GM19438 (cell line): ENCODE measurements at regions not wholly inside any gene's neighbourhood (a gene's known extent, or its start where the extent isn't known, plus 50 kb on each side); places are given as distances from the start of the nearest gene placed in this dataset.

Source experiments
- ATAC-seq: cut with Tn5 transposase; IDR thresholded peaks from one replicate; pipeline ENCODE4 v1.9.1; 2021; ENCODE audit warnings: low read depth; ENCODE audit not compliant: unreplicated experiment

DNA sequence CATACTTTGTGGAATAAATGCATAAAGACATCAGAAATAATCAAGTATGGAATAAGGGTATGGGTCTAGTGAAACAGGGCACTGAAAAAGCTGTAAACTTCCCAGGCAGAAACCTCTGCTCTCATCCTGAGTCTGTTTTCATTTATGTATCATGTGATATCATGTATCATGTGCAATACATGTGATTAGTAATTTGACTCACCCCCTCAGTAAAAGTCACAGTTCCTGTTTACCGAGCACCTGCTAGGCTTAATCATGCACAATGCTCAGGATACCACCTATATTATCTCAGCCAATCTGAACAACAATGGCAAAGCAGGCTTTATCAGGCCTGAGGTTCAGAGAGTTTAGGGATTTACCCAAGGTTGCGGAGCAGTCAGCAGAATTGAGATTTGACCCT, 250.6 kb upstream of the TENM4 start:
- no peak for ATAC-seq

DNA sequence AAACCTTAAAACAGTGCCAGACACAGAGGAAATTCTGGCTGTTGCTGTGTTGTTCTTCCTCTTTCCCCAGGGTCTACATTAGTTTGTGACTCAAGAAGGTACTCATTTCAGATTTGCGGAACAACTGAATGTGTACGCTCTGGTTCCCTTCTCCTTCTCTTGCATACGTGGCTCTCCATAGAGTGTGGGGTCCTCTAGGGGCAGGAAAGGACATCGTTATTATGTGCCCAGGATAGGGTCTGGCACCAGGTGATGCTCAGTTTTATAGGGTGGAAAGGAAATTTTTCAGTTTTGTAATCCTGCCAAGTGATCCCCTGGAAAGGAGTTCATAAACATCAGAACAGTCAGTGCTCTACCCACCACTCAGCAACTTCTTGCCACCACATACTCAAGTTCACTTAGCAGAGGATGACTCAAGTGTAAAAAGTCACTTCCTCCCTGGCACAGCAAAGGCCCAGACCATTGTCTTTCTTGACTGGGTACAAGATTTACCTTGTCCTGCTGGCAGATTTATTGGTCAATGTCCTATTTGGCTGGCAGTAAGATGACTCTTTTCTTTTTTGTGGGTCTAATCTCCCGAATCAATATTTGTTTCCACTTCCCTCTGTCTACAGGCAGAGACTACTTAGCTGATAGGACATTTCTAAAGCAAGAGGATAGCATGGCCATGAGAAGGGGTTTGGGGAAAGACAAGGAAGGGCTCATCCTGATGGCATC, 246.0 kb upstream of the TENM4 start:
- no peak for ATAC-seq

GRCh38 chr11:79683930-79684329, 243.1 kb upstream of the TENM4 start:
- ATAC-seq: no peak

- no peak for ATAC-seq
Observed at GRCh38 chr11:79678780-79679452, 238.1 kb upstream of the TENM4 start.

DNA sequence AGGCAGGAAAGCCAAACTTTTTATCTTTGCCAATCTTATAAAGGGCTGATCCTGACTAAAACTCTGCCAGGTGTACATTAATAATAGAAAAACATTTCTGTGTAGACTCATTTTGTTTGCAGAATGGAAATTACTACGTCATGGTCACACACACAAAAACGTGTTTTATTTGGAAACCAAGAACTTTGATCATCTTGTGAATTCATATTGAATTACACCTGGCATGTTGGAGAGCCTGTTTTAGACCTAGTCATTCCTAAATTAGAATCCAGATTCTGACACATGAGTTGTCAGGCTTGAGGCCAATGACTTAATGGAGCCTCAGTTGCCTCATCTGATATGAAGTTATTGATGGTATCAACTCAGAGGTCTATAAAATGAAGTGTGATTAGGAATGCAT, 235.6 kb upstream of the TENM4 start:
- no peak for ATAC-seq

- no peak for ATAC-seq
Observed at GRCh38 chr11:79675081-79675480, 234.3 kb upstream of the TENM4 start.

- no peak for ATAC-seq
Observed at GRCh38 chr11:79672786-79673185, 232.0 kb upstream of the TENM4 start.

GRCh38 chr11:79671401-79671800, 230.6 kb upstream of the TENM4 start:
- no peak for ATAC-seq

DNA sequence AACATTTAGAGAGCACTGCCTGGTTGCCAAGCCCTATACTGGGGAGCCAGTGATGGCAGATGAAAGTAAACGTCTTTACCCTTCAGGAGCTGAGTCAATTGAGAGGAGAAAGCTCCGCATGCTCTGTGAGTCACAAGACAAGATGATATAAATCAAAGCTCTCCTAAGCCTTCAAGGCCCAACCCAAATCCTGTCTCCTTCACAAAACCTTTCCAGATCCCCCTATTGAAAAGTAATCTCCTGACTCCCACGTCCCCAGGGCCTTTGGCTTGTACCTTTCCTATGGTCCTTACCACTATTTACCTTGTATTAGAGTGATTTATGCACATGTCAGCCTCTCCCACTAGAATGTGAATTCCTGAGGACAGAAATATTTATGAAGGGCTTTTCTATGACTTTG, 230.1 kb upstream of the TENM4 start:
- ATAC-seq: no peak

- ATAC-seq: no peak
Observed at GRCh38 chr11:79668575-79668974, 227.7 kb upstream of the TENM4 start.

- no peak for ATAC-seq
Observed at GRCh38 chr11:79667380-79667779, 226.6 kb upstream of the TENM4 start.

DNA sequence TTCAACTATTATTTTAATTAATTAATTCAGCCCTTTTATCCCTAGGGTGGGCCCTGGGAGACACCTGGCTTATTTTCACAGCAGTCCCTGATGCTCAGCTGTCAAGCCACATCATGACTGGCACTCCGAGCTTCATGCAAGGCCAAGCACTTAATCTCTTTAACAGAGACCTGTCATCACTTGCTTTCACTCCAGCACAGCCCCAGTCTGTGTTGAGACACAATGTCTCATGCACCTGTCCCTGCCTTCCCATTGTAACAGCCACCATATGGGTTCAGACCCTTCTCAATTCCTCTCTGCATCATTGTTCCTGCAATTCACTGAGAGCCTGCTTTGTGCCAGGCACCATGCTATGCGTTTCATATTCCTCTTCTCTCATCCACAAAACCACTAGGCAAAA, 222.2 kb upstream of the TENM4 start:
- ATAC-seq: no peak

GRCh38 chr11:79661373-79661772, 220.5 kb upstream of the TENM4 start:
- no peak for ATAC-seq

DNA sequence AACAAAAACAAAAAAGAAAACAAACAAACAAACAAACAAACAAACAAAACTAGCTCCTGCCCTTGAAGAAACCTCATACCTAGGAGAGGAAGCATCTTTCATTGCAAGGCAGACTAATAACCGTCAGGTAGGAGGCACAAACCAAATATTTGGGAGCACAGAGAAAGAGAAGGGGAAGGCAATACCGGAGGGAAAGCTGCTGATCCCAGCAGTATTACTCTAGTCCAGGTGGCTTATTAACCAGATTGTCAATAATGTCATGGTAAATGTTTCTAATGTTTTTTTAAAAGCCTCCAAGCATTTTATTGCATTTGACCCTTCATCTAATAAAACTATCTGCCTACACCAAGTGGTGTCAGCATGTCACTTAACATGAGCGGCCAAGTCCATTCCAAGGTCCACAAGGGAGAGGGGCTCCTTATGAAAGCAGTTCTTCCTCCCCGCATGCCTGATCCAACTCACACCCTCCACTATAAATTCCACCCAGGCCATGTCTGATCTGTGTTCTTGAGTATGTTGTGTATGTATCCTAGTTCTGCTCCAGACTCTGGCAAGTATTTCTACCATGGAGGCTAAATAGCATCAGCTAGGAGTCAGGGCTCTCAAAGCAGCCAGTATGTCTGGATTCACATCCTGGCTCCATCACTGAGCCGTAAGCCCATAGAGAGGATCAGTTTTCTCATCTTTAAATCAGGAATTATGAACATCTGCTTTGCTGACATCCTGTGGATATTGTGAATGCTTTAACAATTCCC, 208.1 kb upstream of the TENM4 start:
- ATAC-seq: no peak

DNA sequence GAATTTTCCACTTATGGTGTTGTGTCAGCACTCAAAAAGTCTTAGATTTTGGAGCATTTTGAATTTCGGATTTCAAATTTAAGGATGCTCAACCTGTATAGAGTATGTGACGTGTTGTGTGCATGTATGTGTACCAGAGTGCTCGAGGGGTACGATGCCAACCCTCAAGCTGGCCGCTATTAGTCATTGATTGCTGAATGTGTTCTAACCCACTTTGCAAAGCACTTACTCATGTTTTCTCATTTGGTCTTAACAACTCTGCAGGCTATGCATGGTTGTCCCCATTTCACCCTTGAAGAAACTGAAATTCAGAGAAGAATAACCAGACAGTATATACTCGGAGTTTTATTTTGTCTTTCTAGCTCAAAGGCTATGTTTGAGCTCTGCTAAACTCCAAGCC, 196.4 kb upstream of the TENM4 start:
- ATAC-seq: no peak

- no peak for ATAC-seq
Observed at GRCh38 chr11:79634905-79635304, 194.1 kb upstream of the TENM4 start.

- ATAC-seq: no peak
Observed at GRCh38 chr11:79627281-79627680, 186.5 kb upstream of the TENM4 start.

DNA sequence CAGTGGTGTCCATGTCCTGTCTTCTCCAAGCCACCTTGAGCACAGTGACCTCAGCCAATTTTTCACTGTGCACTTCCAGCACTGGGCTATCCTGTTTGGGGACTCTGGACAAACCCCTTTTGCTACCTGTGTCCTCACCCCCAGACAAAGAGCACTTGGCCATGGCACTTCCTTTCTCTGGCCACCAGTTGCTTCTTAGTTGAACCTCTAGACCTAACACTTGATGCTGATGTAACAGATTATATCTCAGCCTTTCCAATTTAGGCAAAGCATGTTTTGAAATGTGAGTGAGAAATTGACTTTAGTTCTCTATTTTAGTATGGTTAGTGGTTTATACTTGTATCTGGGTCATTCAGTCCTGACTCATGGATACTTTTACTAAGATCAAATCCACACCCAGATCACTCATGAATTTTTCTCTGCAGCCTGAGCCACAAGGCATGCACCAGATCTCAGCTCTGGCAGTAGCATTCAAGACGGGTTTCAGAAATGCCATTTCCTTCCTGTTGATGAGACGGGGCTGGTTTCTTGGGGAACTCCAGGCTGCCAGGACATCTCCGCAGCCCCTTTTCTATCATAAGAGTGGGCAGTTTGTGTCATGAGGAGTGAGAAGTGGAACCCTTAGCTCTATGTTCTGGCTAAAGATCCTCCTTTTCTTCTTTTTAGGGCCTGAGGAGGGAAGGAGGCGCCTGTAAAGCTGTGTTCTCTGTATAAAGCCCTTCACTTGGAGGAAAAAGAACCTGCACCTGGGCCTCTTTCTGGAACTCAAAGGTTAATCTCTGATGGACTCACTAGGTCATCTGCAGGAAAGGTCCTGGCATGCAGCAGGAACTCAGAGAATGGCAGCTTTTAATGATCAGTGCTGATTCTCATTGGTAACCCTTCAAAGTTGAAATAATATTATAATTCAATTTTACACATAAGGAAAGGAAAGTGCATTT, 185.6 kb upstream of the TENM4 start:
- ATAC-seq: no peak

GRCh38 chr11:79623375-79623774, 182.5 kb upstream of the TENM4 start:
- no peak for ATAC-seq

GRCh38 chr11:79617561-79617960, 176.7 kb upstream of the TENM4 start:
- ATAC-seq: no peak
